WI38 (cell line): ENCODE measurements at regions not wholly inside any gene's neighbourhood (a gene's known extent, or its start where the extent isn't known, plus 50 kb on each side); places are given as distances from the start of the nearest gene placed in this dataset.

Experiments used
- H3K4me3 ChIP-seq: 2 replicates; pipeline ENCODE4 v1.5.1; 2011; ENCODE audit warnings: low read depth, mild to moderate bottlenecking, control low read depth, low read length
- CTCF ChIP-seq: IDR thresholded peaks from 2 replicates; pipeline ENCODE4 v1.5.1; 2012; ENCODE audit warnings: low read depth, mild to moderate bottlenecking, control low read depth, low read length

GRCh38 chr4:130183096-130183495, 1087.1 kb downstream of the C4orf33 start:
- no peak for TF ChIP-seq CTCF
- H3K4me3 ChIP-seq: no peak overlapping the region

- TF ChIP-seq CTCF: no peak
- H3K4me3 ChIP-seq: no peak overlapping the region
Measured at GRCh38 chr4:130183766-130184165, 1087.8 kb downstream of the C4orf33 start.

GRCh38 chr4:130185123-130185522, 1089.2 kb downstream of the C4orf33 start:
- no peak for TF ChIP-seq CTCF
- no peak overlapping the region for H3K4me3 ChIP-seq

- TF ChIP-seq CTCF: no peak
- no peak overlapping the region for H3K4me3 ChIP-seq
Measured at GRCh38 chr4:130186931-130187330, 1091.0 kb downstream of the C4orf33 start.

GRCh38 chr4:130187587-130187986, 1091.6 kb downstream of the C4orf33 start:
- no peak overlapping the region for H3K4me3 ChIP-seq
- no peak for TF ChIP-seq CTCF

GRCh38 chr4:130192787-130193186, 1096.8 kb downstream of the C4orf33 start:
- H3K4me3 ChIP-seq: no peak overlapping the region
- no peak for TF ChIP-seq CTCF

- TF ChIP-seq CTCF: no peak
- no peak overlapping the region for H3K4me3 ChIP-seq
Measured at GRCh38 chr4:130197946-130198345, 1102.0 kb downstream of the C4orf33 start.
